Stomach (tissue), 4 donors: ENCODE measurements at regions not wholly inside any gene's neighbourhood (a gene's known extent, or its start where the extent isn't known, plus 50 kb on each side); places are given as distances from the start of the nearest gene placed in this dataset.

Experiments used
- CTCF ChIP-seq, 7 experiments: fragments of 450-650 bp in 4 of 7; fragments of 200-600 bp in 3 of 7; sonication (generic) in 3 of 7; IDR thresholded peaks; one replicate each; pipeline ENCODE4 v1.5.1; 2016 to 2019; ENCODE audit warnings: antibody characterized with exemption in 7 of 7, control low read depth in 2 of 7, mild to moderate bottlenecking in 1 of 7
- EP300 ChIP-seq: sonication (generic); formaldehyde crosslinking; IDR thresholded peaks from one replicate; pipeline ENCODE4 v1.6.1; 2017; ENCODE audit warnings: antibody characterized with exemption
- POLR2A ChIP-seq, 4 donors: fragments of 450-650 bp; IDR thresholded peaks; one replicate each; pipeline ENCODE4 v1.6.1; 2016; ENCODE audit warnings: antibody characterized with exemption in 4 of 4, control low read depth in 2 of 4, mild to moderate bottlenecking in 1 of 4, moderate library complexity in 1 of 4

GRCh38 chr20:40860487-40860902, 168.1 kb upstream of the TOP1 start:
- TF ChIP-seq CTCF (IDR thresholded peaks at IDR 0.05) (no peak), EP300 (no peak), POLR2A (IDR thresholded peaks at IDR 0.05) (no peak)
